ENCODE measurements at regions not wholly inside any gene's neighbourhood (a gene's known extent, or its start where the extent isn't known, plus 50 kb on each side); places are given as distances from the start of the nearest gene placed in this dataset.
A peak's percentile ranks its signal among the peaks of the same experiment; 100 is the strongest.

GRCh38 chr11:19345519-19345847 lies 104.7 kb upstream of the E2F8 start:
- H3K4me2 ChIP-seq (replicated peaks; ENCODE audit: low read depth, low read length, poor library complexity, severe bottlenecking) = peak overlapping the region; percentile 42
- H4K20me1 ChIP-seq (ENCODE audit: control insufficient read depth, insufficient read depth, low read length, poor library complexity, severe bottlenecking) = no peaks in the 10 kb centered on the region
- no peaks in the 10 kb centered on the region for H3K79me2 ChIP-seq (ENCODE audit: control insufficient read depth, insufficient read depth, low read length)
- WGBS (ENCODE audit: insufficient coverage) = 4% methylated on average over 30 of the region's 30 CpGs
- Mint-ChIP-seq H3K9me3 (ENCODE audit: insufficient read depth) (no peaks in the 10 kb centered on the region), H3K4me1 (peaks cover 6% of the 10 kb centered on the region), H3K27ac (no peak overlapping the region), H3K27me3 (peaks cover 78% of the 10 kb centered on the region), H3K4me3 (peak overlapping the region; percentile 72)
- no peak for ATAC-seq (ENCODE audit: low read depth)
- H3K27ac ChIP-seq (ENCODE audit: low read length in 2 of 2) = no peak overlapping the region
- peaks cover 6 to 16% of the 10 kb centered on the region in 2 donors for H3K4me1 ChIP-seq (ENCODE audit: control insufficient read depth in 2 of 2, insufficient read depth in 2 of 2, low read length in 2 of 2)
- intact Hi-C loops (cut with micrococcal nuclease) = no loop called here
- peak overlapping the region; percentile 9 for H3K9ac ChIP-seq (ENCODE audit: low read length)
- TF ChIP-seq CTCF (IDR thresholded peaks at IDR 0.05) (no peak), EZH2 (IDR thresholded peaks at IDR 0.05; ENCODE audit: borderline replicate concordance, insufficient read depth, low read depth, low read length, poor library complexity, severe bottlenecking) (no peak)
- H3K4me3 ChIP-seq (ENCODE audit: control extremely low read depth in 1 of 5, extremely low read depth in 1 of 5, insufficient read depth in 1 of 5, low read depth in 2 of 5, low read length in 4 of 5) = peak overlapping the region in 3 of 5 experiments; percentile 5 to 24 (median 8)
- ChIA-PET CTCF (no interaction called here), POLR2A (no interaction called here)
- H3K9me3 ChIP-seq (ENCODE audit: control extremely low read depth in 1 of 3, control insufficient read depth in 2 of 3, insufficient read depth in 1 of 3, low read length in 2 of 3) = peaks cover 0 to 5% (median 0%) of the 10 kb centered on the region in 3 donors
- no peaks in the 10 kb centered on the region for H3K36me3 ChIP-seq (replicated peaks in 1 of 2; ENCODE audit: control extremely low read depth in 1 of 2, control insufficient read depth in 1 of 2, extremely low read depth in 1 of 2, insufficient read depth in 2 of 2, low read length in 1 of 2)
- peak; percentile 8 for DNase-seq
- peaks cover 0 to 59% (median 26%) of the 10 kb centered on the region in 4 experiments for H3K27me3 ChIP-seq (replicated peaks in 1 of 4; ENCODE audit: control extremely low read depth in 1 of 4, control insufficient read depth in 3 of 4, insufficient read depth in 4 of 4, low read length in 3 of 4)
- peak overlapping the region; percentile 38 for H2AFZ ChIP-seq (ENCODE audit: insufficient read depth, low read depth, low read length, poor library complexity, severe bottlenecking)

- Histone ChIP-seq H4K20me1 (ENCODE audit: control insufficient read depth, insufficient read depth, low read length, poor library complexity, severe bottlenecking) (no peaks in the 10 kb centered on the region), H3K27me3 (replicated peaks in 1 of 4; ENCODE audit: control extremely low read depth in 1 of 4, control insufficient read depth in 3 of 4, insufficient read depth in 4 of 4, low read length in 3 of 4) (peaks cover 0 to 56% (median 24%) of the 10 kb centered on the region in 4 experiments), H3K79me2 (ENCODE audit: control insufficient read depth, insufficient read depth, low read length) (no peaks in the 10 kb centered on the region), H2AFZ (ENCODE audit: insufficient read depth, low read depth, low read length, poor library complexity, severe bottlenecking) (no peak overlapping the region), H3K9ac (ENCODE audit: low read length) (no peak overlapping the region), H3K4me3 (ENCODE audit: control extremely low read depth in 1 of 5, extremely low read depth in 1 of 5, insufficient read depth in 1 of 5, low read depth in 2 of 5, low read length in 4 of 5) (peak overlapping the region in 3 of 5 experiments; percentile 5 to 24 (median 8)), H3K9me3 (ENCODE audit: control extremely low read depth in 1 of 3, control insufficient read depth in 2 of 3, insufficient read depth in 1 of 3, low read length in 2 of 3) (peaks cover 0 to 5% (median 0%) of the 10 kb centered on the region in 3 donors), H3K4me1 (ENCODE audit: control insufficient read depth in 2 of 2, insufficient read depth in 2 of 2, low read length in 2 of 2) (peaks cover 6 to 16% of the 10 kb centered on the region in 2 donors), H3K27ac (ENCODE audit: low read length in 2 of 2) (no peak overlapping the region), H3K36me3 (replicated peaks in 1 of 2; ENCODE audit: control extremely low read depth in 1 of 2, control insufficient read depth in 1 of 2, extremely low read depth in 1 of 2, insufficient read depth in 2 of 2, low read length in 1 of 2) (no peaks in the 10 kb centered on the region), H3K4me2 (replicated peaks; ENCODE audit: low read depth, low read length, poor library complexity, severe bottlenecking) (peak overlapping the region; percentile 42)
- Mint-ChIP-seq H3K4me1 (peaks cover 6% of the 10 kb centered on the region), H3K27me3 (peaks cover 72% of the 10 kb centered on the region), H3K27ac (no peak overlapping the region), H3K9me3 (ENCODE audit: insufficient read depth) (no peaks in the 10 kb centered on the region), H3K4me3 (no peak overlapping the region)
- ChIA-PET CTCF (no interaction called here), POLR2A (no interaction called here)
- no peak for DNase-seq
- no peak for ATAC-seq (ENCODE audit: low read depth)
- intact Hi-C loops (cut with micrococcal nuclease) = no loop called here
- TF ChIP-seq CTCF (IDR thresholded peaks at IDR 0.05) = no peak
- TF ChIP-seq EZH2 (IDR thresholded peaks at IDR 0.05; ENCODE audit: borderline replicate concordance, insufficient read depth, low read depth, low read length, poor library complexity, severe bottlenecking) = no peak
- WGBS (ENCODE audit: insufficient coverage) = 14% methylated on average over 44 of the region's 44 CpGs
These were observed 104.1 kb upstream of the E2F8 start for GRCh38 chr11:19344661-19345518.

All from B cell (primary cell).